DMS153 treated with DMSO at 0.1 percent for 48 hours (cell line): ENCODE measurements at regions not wholly inside any gene's neighbourhood (a gene's known extent, or its start where the extent isn't known, plus 50 kb on each side); places are given as distances from the start of the nearest gene placed in this dataset.
A peak's percentile ranks its signal among the peaks of the same experiment; 100 is the strongest.
"Not testable (repeated sequence)": the region's sequence is repeated elsewhere in the genome, so short reads cannot be mapped to it uniquely, and the experiment has no call there.

Experiments
- DNase-seq: peaks from one replicate; lab custom pipeline; 2025; ENCODE audit not compliant: unreplicated experiment; lab: John Stamatoyannopoulos, UW

DNA sequence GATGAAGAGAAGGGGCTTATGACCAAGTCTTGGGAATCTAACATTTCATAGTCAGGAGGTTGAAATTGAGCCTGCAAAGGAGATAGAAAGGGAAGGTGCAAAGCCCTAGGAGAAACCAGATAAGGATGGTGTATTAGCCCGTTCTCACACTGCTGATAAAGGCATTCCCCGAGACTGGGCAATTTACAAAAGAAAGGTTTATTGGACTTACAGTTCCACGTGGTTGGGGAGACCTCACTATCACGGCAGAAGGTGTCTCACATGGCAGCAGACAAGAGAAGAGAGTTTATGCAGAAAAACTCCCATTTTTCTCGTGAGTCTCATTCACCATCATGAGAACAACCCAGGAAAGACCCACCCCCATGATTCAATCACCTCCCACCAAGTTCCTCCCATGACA, 129.5 kb upstream of the LNX1 start:
- no peak for DNase-seq

GRCh38 chr4:53717064-53717549, 125.8 kb upstream of the LNX1 start:
- DNase-seq = no peak

- DNase-seq = no peak
Observed at GRCh38 chr4:53716471-53717063, 125.3 kb upstream of the LNX1 start.

DNA sequence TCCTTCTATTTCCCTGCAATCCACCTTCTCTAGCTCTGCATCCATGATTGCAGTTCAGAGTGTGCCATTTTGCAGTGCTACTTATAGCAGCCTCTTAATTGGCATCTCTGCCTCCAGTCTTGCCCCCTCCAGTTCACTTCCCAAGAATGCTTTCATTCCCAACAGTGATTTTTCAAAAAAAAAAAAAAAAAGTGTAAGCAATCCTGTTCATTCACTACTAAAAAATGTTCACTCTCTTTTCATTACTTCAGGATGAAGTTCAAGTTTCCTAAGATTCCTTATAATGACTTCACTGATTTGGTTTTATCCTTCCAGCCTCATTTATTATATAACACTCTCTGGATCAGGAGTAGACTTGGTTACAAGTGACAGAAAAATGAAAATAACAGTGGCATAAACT, 124.7 kb upstream of the LNX1 start:
- DNase-seq = no peak

- DNase-seq = no peak
Observed at GRCh38 chr4:53714236-53715140, 123.2 kb upstream of the LNX1 start.

DNA sequence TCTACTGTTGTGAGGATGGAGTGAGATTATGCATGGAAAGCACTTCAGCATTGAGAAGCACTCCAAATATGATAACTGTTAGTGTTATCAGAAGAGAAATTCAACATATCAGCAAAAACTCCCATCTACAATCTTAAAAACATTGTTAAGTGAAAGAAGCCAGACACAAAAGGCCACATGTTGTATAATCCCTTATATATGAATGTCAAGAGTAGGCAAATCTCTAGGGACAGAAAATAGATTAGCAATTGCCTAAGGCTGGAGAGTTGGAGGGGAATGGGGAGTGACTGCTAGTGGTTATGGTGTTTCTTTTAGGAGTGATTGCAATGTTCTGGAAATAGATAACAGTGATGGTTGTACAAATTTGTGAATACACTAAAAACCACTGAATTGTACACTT, 122.5 kb upstream of the LNX1 start:
- no peak for DNase-seq

DNA sequence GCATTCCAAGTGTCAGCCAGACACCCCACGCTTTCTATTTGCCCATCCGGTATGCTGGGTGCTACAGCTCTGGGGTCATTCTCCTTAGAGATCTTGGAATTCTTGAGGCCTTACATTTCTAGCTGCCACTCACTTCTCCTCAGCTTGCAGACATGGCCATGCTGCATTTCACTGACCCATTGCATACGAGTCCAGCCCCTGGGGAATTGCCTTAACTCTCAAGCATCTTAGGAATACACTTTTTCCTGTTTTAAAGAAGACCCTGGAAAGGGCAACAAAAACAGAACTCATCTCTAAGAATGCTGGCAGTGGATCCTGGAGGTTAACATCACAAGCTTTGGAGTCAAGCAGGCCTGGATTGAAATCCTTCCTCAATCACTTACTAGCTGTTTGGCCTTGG, 122.0 kb upstream of the LNX1 start:
- DNase-seq = no peak

DNA sequence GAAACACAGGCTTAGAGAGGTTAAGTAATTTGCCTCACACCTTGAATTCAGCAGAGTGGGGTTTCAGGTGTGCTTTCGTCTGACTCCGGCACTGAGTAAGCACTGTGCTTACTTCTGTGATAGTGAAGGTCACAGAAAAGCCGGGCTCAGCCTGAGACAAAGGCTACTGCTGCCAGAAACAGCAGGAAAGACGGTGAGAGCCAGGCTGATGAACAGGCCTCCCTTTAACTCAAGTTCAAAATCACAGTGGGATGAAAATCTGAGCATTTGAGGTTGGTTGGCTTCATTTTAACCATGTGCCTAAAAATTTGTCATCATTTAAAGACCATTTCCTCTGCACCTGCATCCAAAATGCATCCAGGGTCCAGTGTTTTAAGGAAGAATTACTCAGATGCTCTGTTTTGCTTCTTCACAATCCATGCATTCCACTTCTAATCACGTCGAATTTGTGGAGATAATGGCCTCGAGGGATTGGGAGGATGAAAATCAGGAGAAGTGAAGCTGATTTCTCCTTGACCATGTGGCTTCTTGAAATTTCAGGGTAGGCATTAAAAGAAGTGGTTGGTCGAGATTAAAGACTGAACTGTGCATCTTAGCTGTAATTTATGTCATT, 121.2 kb upstream of the LNX1 start:
- DNase-seq = no peak

GRCh38 chr4:53711926-53712325, 120.6 kb upstream of the LNX1 start:
- DNase-seq = no peak

DNA sequence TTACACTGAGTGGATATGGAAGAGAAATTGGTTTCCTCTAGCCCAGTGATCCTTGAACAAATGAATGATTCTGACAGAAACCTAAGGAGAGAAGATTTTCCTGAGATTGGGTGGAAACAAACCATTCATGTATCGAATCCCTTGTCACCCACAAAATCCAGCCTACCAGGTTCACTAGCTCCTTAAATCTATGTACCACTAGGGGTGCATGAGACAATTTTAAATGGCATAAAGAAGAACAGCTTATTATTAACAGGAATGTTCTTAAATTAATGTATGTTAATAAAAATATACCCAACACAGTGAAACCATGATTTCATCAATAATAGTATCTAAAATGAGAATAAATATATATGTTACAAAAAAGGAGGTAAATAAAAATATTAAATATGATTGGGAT, 118.4 kb upstream of the LNX1 start:
- no peak for DNase-seq

GRCh38 chr4:53707491-53707890, 116.2 kb upstream of the LNX1 start:
- no peak for DNase-seq

DNA sequence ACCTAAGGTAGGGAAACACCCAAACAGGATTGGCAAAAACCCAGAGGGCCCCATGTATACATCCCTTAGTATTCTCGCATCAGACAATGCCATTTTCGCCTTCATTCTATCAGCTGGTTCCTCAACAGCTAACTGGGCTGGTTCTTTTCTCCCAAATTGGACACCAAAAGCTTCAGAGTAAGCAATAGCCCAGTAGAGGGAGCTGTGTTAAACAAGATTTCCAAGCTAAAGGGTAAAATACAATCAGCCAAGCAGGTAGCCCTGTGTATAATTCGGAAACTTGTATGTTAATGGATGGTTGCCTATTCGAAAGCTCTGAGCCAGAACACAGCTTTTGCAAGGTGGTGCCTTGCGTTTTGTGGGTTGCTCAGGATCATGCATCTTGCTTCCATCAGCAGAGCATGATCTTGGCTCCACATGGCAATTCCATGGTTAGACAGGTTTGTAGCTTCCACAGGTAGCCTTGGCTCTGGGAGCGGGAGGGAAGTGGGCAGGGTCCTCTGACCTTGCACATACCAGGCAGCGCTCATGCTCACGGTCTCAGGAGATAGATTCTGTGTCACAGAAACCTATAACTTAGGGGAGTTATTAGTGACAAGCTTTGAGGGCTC, 115.2 kb upstream of the LNX1 start:
- peak; percentile 17 for DNase-seq

- DNase-seq = no peak
Observed at GRCh38 chr4:53705972-53706371, 114.7 kb upstream of the LNX1 start.

DNA sequence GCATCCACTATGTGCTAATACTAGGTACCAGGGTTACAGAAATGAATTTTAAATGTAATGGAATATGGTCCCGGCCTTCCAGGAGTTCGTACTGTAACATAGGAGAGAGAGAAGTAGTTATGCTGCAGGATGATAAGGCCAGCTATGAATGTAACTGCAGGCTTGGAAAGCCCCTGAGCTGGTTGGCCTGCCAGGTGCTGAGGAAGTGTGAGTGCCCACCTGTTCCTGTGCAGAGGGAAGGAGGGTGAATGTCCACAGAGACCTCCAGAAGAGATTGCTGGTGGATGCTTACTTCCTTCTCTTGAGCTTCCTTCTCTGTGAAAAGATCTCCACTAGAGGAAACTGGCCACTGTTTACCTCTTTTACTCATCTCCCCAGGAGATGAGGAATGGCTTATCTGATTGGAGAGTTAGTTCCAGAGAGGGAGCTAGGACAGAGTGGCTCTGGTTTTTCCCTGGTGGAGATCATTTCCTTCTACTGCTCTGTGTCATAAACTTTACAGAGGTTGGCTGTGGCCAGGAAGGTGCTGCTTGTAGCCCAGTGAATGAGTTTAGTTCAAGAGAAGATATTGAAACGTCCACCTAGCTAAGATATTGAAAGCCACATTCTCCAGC, 114.0 kb upstream of the LNX1 start:
- DNase-seq = no peak

DNA sequence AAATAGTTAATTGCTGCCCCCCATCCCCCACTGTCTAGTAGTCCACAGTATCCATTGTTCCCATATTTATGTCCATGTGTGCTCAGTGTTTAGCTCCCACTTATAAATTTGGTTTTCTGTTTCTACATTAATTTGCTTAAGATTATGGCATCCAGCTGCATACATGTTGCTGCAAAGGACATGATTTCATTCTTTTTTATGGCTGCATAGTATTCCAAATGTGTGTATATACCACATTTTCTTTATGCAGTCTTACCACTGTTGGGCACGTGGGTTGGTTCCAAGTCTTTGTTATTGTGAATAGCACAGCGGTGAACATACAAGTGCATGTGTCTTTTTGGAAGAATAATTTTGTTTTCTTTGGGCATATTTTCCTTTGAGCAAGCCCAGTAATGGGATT, 113.0 kb upstream of the LNX1 start:
- no peak for DNase-seq

GRCh38 chr4:53703267-53703655, 112.0 kb upstream of the LNX1 start:
- DNase-seq = no peak

GRCh38 chr4:53702334-53703266, 111.3 kb upstream of the LNX1 start:
- DNase-seq = peak; percentile 93

- DNase-seq = not testable (repeated sequence)
Observed at GRCh38 chr4:53701260-53701659, 110.0 kb upstream of the LNX1 start.

GRCh38 chr4:53699310-53699709, 108.0 kb upstream of the LNX1 start:
- DNase-seq = not testable (repeated sequence)

- DNase-seq = no peak
Observed at GRCh38 chr4:53697016-53697685, 105.9 kb upstream of the LNX1 start.
